Activated T-cell treated with anti-CD3 and anti-CD28 coated beads for 4 hours (primary cell): ENCODE measurements at regions not wholly inside any gene's neighbourhood (a gene's known extent, or its start where the extent isn't known, plus 50 kb on each side); places are given as distances from the start of the nearest gene placed in this dataset.

Source experiments
- DNase-seq: peaks from one replicate; pipeline ENCODE4 v3.0.0-alpha.2; 2020

DNA sequence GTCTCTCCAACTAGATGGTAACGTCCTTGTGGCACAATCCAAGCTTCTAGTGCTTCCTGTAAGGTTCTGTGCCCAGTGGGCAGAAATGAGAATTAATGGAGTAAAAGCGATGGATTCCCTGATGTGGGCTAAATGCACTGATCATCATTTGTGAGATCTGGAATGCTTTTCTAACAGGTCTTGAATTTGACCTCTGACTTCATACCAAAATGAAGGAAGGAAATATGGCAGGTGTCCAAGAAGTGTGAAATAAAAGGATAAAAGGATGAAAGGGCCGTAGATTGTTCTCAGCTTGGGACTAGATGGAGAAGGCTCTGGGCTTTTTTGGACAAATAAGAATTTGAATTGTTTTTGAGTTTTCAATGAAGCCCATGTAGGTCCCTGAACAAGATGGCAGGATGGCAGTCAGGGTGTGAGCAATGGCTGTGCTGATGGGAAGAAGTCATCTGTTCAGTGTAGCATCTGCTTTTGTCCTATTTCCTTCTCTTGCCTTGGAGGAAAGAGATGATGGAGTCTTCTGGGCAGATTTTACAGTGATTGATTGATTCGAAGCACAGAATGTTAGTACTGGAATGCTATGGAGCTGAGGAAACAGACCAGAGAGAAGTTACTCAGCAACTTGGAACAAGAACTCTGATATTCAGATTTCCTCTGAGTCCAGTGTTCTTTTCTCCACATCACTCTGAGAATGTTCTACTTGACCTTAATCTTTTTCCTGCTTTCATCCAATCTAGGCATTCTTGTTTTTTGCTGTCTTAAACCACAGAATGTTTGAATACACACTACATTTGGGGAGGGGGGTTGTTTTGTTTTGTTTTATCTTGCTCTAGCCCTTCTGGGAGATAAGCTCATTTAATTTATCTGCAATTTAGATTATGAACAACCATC is 286.0 kb downstream of the HLX start:
- DNase-seq = no peak

DNA sequence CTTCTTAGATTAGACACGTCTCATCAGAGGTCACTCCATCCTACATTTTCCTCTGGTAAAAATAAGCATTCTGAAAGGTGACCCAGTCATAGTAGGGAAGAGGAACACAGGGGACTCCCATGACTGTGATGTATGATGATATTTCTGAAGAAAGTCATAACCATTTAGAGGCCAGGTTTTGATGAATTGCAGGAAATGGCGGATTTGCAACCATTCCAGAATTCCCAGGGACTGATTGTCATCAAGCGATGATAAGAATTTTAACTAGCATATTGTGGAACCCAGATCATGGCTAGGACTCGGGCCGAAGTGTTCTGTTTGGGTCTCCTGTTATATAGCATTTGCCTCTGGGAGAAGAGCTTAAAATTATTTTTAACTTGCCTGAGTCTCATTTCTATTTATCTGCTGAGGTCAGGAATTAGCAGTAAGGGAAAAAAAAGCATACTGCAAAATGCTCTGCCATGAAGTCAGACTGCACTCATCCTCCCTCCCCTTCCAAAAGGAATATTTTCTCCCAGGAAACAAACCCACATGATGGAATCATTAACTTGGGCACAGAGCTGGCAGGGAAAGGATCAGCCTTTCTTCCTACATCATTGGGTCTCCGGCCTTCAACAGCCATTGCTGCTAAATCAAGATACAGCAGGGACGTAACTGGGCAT is 286.7 kb downstream of the HLX start:
- DNase-seq = no peak

DNA sequence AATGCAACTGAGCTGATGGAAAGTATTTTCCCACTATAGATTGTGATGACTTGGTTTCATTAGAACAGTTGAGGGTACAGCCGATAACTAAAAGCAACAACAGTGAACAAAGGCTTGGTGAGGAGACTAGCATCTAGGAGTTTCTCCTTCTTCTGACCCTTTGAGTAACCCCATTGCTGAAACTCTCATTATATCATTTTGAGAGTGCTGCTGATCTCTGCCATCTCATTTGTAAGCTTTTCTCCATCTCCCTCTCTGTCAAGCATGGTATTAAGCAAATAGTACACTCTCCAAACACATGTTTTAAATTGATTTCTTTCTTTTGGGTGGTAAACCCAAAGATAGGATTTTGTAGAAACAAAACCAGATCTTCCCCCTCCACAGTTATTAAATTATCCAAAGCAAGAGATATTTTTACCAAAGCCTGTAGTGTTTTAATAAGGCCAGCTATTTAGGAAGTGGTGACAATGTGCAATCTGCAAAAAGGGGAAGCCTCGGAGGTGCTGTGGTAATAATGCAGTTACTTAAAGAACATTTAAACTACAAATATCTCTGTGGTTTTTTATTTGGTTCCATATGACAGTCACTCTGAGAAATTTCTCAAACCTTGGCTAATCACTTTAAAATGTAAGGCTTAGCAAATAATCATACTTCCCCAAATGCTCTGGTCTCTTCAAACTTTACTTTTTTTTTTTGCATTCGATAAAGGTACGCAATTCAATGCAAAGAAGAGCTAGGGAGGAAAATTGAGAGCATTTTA is 287.5 kb downstream of the HLX start:
- DNase-seq = no peak

DNA sequence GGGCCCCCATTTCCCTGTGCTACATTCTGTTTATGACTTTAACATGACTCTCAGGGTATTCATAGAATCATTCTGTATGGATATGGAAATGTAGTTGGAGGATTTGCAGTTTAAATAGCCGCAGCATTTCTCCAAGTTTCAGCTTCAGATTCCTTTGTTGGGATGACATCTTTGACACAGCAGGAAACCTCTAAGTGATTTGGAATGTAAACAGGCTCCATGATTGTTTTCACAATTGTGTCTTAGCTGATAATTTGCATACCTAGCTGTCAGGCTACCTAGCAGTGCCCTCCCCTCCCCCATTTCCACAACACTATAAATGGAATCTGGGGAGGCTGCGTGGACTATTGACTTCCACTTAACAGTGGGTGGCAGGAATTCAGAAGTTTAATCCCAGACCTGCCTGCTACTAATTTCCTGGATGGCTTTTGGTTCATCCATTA is 290.2 kb downstream of the HLX start:
- DNase-seq = no peak

DNA sequence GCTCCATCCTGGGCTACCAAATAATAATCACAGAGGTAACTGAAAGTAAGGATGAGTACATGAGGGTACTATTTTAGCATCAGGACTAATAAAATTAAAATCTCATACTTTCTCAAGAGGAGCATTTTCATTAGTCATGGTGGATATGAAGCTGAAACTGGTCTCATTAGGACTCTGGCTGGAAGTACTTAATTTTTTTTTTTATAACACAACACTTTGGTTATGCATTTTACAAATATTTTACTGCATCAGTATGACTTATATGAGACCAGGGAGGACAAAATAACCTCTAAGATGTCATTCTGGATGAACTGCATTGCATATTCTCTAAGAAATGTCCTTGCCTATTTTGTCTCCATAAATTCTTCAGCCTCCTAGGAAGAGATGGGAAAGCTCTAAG is 290.9 kb downstream of the HLX start:
- DNase-seq = no peak

DNA sequence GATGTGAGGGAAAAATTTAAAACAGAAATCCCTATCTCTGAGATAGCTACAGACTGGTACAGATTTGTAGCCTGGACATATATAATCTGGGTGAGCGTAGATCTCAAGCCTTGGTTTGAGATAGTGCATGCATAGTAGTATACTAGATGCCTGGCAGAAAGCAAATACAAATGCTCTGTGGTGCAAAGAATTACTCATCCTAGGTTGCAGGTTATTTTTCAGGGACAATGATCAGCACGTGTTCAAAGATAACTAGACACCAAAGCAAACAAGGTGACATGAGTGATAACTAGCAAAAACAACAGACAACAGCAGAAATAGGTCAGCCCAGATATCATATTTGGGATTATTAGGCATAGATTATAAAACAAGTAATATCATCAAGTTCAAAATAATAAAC is 292.5 kb downstream of the HLX start:
- DNase-seq = no peak

DNA sequence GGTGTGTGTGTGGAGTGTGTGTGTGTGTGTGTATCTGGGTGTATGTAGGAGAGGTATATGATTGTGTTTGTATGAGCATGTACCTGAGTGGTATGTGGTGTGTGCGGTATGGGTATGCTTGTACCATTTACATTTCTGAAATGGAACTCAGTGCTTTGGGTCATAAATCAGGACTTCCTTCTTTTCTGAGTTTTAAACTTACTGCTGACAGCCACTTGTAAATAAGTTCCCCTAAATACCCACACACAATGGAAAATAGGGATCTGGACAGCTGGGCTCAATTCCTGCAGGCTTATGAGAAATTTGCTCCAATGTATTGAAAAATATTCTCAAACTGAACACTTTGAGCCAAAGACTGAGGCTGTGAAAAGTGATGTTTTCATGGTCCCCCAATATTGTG is 293.6 kb downstream of the HLX start:
- no peak for DNase-seq

DNA sequence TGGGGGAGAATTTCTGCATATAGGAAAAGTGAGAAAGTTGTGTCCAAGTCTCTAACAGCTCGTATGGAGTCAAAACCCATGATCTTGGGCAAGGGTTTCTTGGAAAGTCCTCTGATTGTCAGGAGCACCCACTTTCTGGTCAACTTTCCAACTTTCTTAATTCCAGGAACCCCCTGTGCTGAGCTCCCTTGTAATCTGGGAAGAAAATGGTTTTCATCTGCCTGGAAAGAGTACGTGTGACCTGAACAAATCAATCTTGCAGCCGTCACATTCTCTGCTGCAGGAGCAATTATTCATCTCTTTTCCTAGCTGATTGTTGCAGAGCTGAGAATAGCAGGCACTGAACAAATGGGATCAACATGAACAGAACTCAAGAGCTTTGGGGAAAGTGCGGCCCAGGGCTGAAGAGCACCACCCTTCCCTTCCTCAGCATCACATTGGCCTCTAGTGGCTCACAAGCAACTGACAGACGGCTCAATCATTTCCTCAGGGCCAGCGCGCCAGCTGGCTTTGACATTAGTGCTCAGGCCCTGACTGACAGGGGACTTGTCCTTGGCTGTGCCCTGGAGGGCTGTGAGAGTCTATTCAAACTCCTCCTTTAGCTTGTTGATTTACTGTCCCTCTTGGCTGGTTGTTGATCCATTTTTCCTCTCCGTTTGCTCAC is 295.2 kb downstream of the HLX start:
- no peak for DNase-seq

DNA sequence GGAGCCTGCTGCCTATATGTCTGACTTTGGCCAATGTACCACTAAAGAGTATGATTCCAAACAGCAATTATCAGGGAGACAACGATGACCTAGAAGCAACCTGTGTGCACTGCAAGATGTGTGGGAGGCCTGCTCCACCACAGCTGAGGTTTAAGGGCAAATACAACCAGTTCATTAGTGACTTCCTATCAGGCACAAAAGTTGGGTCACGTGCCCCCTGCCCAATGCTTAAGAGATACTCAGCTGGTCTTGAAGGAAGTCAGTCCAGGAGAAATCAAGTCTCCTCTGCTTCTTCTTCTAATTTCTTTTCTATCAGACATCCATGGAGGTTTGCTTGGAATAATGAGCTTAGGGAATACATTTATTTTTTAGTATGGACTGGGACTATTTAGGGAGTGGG is 296.0 kb downstream of the HLX start:
- DNase-seq = no peak

DNA sequence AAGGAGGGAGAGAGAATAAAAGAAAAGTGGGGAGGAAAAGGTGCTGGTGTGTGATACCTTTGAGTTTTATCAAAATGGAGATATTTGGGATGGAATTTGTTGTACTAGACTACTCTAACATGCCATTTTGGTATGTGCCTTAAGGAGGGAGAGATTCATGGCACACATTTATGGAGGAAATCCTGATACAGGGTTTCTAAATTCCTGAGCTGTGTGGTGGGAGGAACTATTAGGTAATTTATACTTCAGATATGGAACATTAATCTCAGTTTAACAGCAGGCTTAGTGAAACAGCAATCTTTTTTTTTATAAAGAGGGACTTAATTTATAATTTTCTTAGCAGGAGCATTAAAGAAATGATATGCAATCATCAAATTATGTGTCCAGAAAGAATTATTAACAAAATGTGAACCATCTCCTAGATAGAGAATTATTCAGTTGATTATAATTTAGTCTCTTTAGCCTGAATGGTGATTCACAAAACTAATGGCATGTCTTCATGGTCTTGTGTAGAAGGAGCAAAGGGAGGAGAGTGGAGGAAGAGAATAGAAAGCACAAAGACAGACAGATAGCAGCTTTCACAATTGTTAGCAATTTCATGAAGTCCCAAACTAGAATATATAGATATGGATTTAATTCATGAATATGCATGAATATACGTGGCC is 301.6 kb downstream of the HLX start:
- no peak for DNase-seq

DNA sequence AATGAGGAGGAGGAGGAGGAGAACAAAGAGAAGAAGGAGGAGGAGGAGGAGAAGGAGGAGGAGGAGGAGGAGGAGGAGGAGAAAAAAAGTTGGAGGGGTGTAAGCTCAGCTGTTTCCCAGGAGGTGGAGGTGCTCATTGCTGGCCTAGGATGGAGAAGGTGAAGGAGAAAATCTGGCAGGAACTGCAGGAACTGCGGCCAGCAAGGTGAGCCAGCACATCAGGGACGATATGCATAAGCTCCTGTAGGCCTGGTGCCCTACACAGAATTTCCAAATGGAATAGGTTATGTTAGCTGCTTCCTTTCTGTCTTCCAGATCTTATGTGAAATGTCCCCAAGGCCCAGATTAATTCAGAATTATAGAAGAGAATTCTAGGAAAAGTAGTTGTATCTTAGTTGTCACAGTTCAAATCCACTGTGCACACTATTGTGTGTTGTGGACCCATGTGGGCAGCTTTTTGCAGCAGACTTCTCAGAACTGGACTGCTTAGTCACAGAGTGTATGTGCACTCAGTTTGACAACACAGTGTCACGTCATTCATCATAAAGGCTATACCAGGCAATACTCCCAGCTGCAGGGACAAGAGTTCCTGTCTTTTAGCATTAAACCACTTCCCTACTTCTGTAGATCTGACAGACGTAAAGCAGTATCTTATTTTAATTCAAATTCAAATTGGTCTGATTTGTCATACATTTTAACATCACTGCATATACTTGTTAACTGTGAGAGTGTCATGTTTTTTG is 303.7 kb downstream of the HLX start:
- no peak for DNase-seq

DNA sequence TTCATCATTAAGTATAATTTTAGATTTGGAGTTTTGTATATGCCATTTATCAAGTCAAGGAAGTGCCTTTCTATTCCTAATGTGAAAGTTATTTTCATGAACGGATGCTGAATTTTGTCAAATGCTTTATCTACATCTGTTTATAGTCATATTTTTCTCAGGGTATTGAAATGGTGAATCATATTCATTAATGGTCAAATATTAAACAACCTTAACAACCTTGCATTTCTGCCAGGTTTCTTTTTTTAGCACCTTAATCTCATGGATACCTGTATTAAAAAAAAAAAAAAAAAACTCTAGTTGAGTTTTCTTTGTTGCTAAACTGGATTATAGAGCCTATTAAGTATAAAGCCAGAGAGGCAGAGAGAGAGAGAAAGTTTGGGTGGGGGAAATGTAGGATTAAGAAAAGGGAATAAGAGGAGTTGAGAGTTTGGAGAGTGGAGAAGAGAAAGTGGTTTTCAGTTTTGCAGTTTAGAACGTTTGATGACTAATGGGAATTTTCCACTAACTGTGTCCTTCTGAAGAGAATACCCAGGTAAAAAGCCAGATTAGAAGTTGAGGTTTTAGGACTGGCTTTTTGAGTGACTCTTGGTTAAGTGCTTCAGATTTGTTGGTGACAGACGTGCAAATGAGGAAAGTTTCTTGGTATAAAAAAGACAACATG is 305.0 kb downstream of the HLX start:
- DNase-seq = no peak

DNA sequence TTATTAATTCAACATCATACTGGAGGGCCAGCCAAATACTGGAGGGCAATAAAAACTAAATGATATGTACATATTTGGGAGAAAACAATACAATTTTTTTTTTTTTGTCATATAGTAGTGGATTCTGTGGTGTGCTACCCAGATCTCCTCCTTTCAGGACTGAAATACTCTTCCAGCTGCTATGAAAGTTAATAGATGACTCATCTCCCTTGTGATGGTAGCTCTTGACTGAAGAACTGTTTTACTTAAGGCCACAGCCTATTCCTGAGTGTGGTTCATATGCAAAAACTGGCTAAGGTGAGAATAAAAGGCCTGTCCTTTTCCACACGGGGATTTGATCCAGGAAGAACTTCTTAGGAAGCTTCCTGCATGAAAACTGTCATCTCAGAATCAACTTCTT is 307.9 kb downstream of the HLX start:
- DNase-seq = no peak

DNA sequence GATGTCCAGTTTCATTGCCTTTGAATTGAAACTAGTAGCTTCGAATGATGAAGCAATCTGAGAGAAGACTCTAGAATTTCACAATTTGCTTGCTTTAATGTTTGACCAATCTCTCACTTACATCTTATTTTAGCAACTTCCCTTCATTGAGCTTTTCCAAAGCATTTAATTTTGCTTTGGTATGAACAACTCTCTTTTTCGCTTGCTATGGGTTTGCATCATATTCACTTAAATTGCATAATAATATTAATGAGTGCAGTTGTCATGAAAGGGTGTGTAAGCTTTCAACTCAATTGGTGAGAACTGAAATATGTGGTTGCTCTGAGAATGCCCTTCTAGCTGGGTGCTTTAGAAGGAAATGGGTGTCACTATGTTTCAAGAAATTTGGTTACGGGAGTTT is 309.2 kb downstream of the HLX start:
- DNase-seq = no peak

DNA sequence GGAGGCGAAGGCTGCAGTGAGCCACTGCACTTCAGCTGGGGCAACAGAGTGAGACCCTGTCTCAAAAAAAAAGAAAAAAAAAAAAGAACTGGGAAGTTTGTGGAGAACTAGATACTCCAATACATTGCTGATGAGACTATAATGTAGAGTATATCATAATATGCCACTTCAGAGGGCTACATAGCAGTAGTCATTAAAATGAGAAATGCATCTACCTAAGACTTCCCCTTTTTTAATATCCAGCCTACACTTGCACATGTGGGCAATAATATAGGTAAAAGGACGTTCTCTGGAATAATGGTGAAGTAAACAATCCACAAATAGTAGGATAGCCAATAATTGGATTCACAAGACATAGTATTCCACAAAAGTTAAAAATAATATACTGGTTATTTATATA is 311.0 kb downstream of the HLX start:
- DNase-seq = no peak

DNA sequence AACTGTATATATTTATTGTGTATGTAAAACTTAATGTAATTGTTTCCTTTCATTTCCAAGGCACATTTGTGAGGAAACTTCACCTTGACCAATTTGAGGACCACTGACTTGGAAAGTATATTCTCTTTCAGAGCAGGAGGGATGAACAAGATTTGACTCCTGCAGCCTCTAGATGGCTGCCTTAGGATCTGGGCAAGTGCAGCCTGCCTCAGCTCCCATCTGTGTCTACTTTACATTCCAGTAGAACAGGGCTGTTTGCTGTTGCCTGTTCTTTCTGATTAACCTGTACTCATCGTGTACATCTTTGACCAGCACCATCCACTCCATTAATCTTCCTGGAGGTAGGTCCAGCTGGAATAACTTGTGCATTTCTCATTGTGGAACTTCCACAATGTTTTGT is 312.8 kb downstream of the HLX start:
- no peak for DNase-seq

DNA sequence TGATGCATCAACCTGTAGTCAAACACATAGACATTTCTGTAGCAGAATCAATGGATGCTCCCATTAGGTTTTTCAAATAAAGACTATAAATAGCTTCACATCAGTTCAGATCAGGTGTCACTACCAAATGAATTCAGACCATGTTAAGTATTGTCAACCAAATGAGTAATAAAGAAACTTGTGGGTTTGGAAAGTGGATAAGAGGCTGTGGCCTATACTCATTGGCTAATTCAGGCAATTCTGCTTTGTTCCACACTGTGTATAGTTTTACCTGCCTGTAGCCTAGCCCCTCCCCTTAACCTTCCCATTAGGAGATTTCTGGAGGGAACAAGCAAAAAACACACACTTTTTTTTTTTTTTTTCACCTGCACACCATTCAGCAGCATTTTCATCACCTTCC is 321.2 kb downstream of the HLX start:
- no peak for DNase-seq

DNA sequence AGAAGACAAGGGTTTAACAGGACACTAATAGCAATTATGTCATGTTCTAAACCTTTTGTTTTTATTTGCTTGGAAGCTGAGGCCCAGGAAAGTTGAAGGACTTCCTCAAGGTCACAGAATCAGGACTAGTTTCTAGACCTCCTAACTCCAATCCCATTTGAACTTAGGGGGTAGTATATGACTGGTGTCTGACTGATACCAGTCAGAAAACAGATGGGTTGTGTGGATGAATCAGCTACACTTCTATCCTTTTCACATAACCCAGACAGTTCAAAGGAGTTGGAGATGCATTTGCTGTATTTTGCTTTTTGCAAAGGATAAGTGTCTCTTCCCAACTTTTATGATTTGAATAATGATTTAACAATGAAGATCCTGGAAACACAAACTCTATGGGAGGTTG is 322.5 kb downstream of the HLX start:
- DNase-seq = no peak

DNA sequence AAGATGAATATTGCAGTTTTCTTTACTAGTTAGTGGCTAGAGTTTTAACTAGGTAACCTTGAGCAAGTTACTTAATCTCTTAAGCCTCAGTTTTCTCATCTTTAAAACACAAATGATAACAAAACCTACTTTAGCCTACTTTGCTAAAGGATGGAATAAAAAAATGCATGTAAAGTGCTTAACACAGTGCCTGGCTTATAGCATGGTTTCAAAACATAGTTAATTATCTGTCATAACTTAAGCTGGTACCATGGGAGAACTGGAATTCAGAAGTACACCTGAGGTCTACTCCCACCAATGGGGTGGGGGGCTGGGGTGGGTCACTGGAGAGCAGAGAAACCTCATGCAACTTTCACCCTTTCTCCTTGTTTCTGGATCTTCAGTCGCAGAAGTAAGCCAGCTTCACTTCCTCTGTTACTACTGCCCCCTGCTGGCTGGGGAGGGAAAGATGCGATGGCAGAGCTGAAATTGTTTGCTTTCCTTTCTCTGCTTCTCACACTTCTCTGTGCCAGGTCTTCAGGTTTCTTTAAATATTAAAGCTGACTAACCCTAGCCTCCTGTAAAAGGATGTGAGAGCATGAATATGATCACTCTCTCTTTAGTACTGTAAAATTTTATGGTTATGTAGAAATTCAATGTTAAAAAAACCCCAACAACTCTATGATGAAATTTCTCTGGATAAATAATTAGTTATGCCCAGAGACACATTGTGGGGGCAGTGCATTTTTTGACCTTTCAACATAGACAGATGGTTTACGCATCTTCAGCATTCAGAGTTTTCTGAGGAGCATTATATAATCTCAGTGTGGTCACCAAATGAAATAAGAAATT is 324.2 kb downstream of the HLX start:
- DNase-seq = peak; percentile 60

DNA sequence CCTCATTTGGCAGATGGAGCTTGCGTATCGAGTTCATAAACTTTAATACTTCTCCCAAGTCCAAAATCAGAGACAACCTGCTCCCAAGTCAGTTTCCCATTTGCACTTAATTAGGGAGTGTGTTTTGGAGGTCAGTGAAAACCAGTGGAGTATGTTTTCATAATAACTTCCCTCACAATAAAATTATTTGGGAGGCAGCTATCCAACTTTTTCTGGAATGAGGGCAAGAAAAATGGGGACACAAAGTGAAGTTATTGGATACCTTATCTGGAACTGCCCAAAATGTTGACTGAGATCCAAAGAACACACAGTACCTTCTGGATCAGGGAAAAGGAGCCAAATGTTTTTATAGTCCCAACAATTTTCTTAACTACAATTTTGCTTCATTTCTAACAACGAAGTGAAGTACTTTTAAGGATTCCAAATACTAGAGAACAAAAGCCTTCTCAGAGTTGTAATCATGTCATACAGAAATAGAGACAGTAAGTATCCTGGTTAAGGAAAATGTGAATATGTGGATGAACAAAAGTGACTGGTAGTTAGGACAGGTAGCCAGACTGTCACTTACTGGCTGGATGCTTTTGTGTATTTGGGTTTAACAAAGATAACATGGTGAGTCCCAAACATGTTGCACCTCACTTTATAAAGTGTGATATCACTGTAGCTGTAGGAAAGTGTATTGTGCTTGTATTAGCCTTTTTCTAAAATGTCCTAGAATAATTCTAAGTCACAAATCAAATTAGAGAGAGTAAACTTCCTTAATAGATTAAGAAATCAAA is 325.0 kb downstream of the HLX start:
- no peak for DNase-seq
